Stimulated activated CD8-positive, alpha-beta memory T cell treated with anti-CD3 and anti-CD28 coated beads, Interleukin-15, amount 100 ng/mL, for 48 hours (primary cell): ENCODE measurements at regions not wholly inside any gene's neighbourhood (a gene's known extent, or its start where the extent isn't known, plus 50 kb on each side); places are given as distances from the start of the nearest gene placed in this dataset.
A peak's percentile ranks its signal among the peaks of the same experiment; 100 is the strongest.

ENCODE experiments used
- DNase-seq, 2 donors: peaks; one replicate each; pipeline ENCODE4 v3.0.0-alpha.2; 2020; ENCODE audit warnings: low read depth in 2 of 2

GRCh38 chr4:14771094-14771493, 231.2 kb upstream of the CPEB2 start:
- DNase-seq: no peak

GRCh38 chr4:14771504-14772175, 230.6 kb upstream of the CPEB2 start:
- no peak for DNase-seq

- DNase-seq: no peak
Observed at GRCh38 chr4:14772388-14772787, 229.9 kb upstream of the CPEB2 start.

- peak; percentile 34 to 54 for DNase-seq
Observed at GRCh38 chr4:14783011-14783877, 219.0 kb upstream of the CPEB2 start.

GRCh38 chr4:14787221-14787620, 215.1 kb upstream of the CPEB2 start:
- DNase-seq: no peak

GRCh38 chr4:14787894-14788293, 214.4 kb upstream of the CPEB2 start:
- DNase-seq: no peak

- no peak for DNase-seq
Observed at GRCh38 chr4:14790494-14790893, 211.8 kb upstream of the CPEB2 start.

- DNase-seq: no peak
Observed at GRCh38 chr4:14792702-14793227, 209.5 kb upstream of the CPEB2 start.

GRCh38 chr4:14800977-14801376, 201.3 kb upstream of the CPEB2 start:
- DNase-seq: no peak

GRCh38 chr4:14802596-14802995, 199.7 kb upstream of the CPEB2 start:
- DNase-seq: no peak

GRCh38 chr4:14807856-14808255, 194.4 kb upstream of the CPEB2 start:
- no peak for DNase-seq

GRCh38 chr4:14809203-14809602, 193.1 kb upstream of the CPEB2 start:
- no peak for DNase-seq

- no peak for DNase-seq
Observed at GRCh38 chr4:14810121-14810520, 192.2 kb upstream of the CPEB2 start.

- DNase-seq: no peak
Observed at GRCh38 chr4:14810568-14810967, 191.7 kb upstream of the CPEB2 start.

GRCh38 chr4:14812101-14812500, 190.2 kb upstream of the CPEB2 start:
- no peak for DNase-seq

GRCh38 chr4:14816623-14817261, 185.5 kb upstream of the CPEB2 start:
- DNase-seq: no peak

GRCh38 chr4:14824189-14824588, 178.1 kb upstream of the CPEB2 start:
- no peak for DNase-seq

GRCh38 chr4:14827111-14827510, 175.2 kb upstream of the CPEB2 start:
- no peak for DNase-seq

GRCh38 chr4:14829795-14830194, 172.5 kb upstream of the CPEB2 start:
- DNase-seq: no peak

- DNase-seq: no peak
Observed at GRCh38 chr4:14831416-14831815, 170.9 kb upstream of the CPEB2 start.

- DNase-seq: no peak
Observed at GRCh38 chr4:14833053-14833452, 169.2 kb upstream of the CPEB2 start.

GRCh38 chr4:14834382-14834781, 167.9 kb upstream of the CPEB2 start:
- DNase-seq: no peak

GRCh38 chr4:14835288-14835687, 167.0 kb upstream of the CPEB2 start:
- DNase-seq: no peak
